MM.1S (cell line): ENCODE measurements at regions not wholly inside any gene's neighbourhood (a gene's known extent, or its start where the extent isn't known, plus 50 kb on each side); places are given as distances from the start of the nearest gene placed in this dataset.

Source experiments
- DNase-seq: peaks from one replicate; pipeline ENCODE4 v3.0.0-alpha.2; 2015
- H2AFZ ChIP-seq: fragments of 300-600 bp; sonication (generic); 2 replicates; pipeline ENCODE4 v1.6.0; 2016; ENCODE audit warnings: antibody characterized with exemption, low read length
- H3F3A ChIP-seq: fragments of 300-600 bp; sonication (generic); 2 replicates; pipeline ENCODE4 v1.6.1; 2016; ENCODE audit warnings: mild to moderate bottlenecking, antibody characterized with exemption, low read length, moderate library complexity, mixed read lengths; ENCODE audit not compliant: insufficient read depth
- H3K27ac ChIP-seq: fragments of 300-600 bp; sonication (generic); 2 replicates; pipeline ENCODE4 v1.5.1; 2016; ENCODE audit warnings: mild to moderate bottlenecking, low read length
- H3K27me3 ChIP-seq: fragments of 300-600 bp; sonication (generic); replicated peaks from 2 replicates; pipeline ENCODE4 v1.6.0; 2016; ENCODE audit warnings: low read length; ENCODE audit not compliant: insufficient read depth
- H3K36me3 ChIP-seq: fragments of 300-600 bp; sonication (generic); replicated peaks from 2 replicates; pipeline ENCODE4 v1.6.1; 2016; ENCODE audit warnings: mild to moderate bottlenecking, low read length, mixed read lengths; ENCODE audit not compliant: insufficient read depth
- H3K4me1 ChIP-seq: fragments of 300-600 bp; sonication (generic); 2 replicates; pipeline ENCODE4 v1.6.1; 2016; ENCODE audit warnings: low read length, mixed read lengths
- H3K4me2 ChIP-seq: fragments of 300-600 bp; sonication (generic); 2 replicates; pipeline ENCODE4 v1.6.0; 2016; ENCODE audit warnings: low read depth, low read length
- H3K4me3 ChIP-seq: fragments of 300-600 bp; sonication (generic); 2 replicates; pipeline ENCODE4 v1.5.1; 2016; ENCODE audit warnings: low read length, mixed read lengths
- H3K79me2 ChIP-seq: fragments of 300-600 bp; sonication (generic); 2 replicates; pipeline ENCODE4 v1.6.1; 2016; ENCODE audit warnings: mixed run types, low read length, mixed read lengths
- H3K9ac ChIP-seq: fragments of 300-600 bp; sonication (generic); 2 replicates; pipeline ENCODE4 v1.6.1; 2016; ENCODE audit warnings: low read length, mixed read lengths
- H3K9me2 ChIP-seq: fragments of 300-600 bp; sonication (generic); replicated peaks from 2 replicates; pipeline ENCODE4 v1.6.1; 2016; ENCODE audit warnings: mild to moderate bottlenecking, low read length, mixed read lengths; ENCODE audit not compliant: insufficient read depth
- H3K9me3 ChIP-seq: fragments of 300-600 bp; sonication (generic); replicated peaks from 2 replicates; pipeline ENCODE4 v1.6.1; 2016; ENCODE audit warnings: mild to moderate bottlenecking, low read length, mixed read lengths; ENCODE audit not compliant: insufficient read depth
- H4K20me1 ChIP-seq: fragments of 300-600 bp; sonication (generic); 2 replicates; pipeline ENCODE4 v1.6.1; 2016; ENCODE audit warnings: mild to moderate bottlenecking, low read length, moderate library complexity, mixed read lengths; ENCODE audit not compliant: insufficient read depth
- EZH2 ChIP-seq: fragments of 300-600 bp; sonication (generic); optimal IDR thresholded peaks from 2 replicates; pipeline ENCODE3; 2017; ENCODE audit warnings: low read depth, mild to moderate bottlenecking, antibody characterized with exemption, low read length, mixed read lengths
- EZH2phosphoT487 ChIP-seq: fragments of 300-600 bp; sonication (generic); IDR thresholded peaks from 2 replicates; pipeline ENCODE4 v1.6.1; 2018; ENCODE audit warnings: antibody characterized with exemption, low read length
- TF ChIP-seq, protein P1 (sequence below): fragments of 300-600 bp; sonication (generic); IDR thresholded peaks from 2 replicates; pipeline ENCODE4 v1.5.1; 2016; ENCODE audit warnings: antibody characterized with exemption, low read length, mixed read lengths

DNA sequence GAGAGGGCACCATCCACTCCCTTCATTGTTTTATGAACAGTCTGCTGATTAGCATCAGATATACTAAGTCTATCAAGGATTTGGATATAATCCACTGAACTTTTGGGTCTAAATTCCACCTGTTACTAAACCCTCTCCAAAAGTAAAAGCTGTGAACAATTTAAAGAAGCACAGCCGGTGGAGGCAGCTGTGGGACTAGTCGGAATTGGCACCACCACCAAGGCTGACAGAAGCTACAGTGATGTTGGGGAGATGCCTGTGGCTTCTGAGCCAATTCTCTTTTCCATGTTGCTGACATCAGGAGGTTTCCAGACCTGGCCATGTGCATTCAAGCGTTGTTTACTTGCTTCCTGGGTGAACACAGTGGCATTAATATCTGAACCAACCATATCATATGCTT lies 679.0 kb upstream of the CA10 start:
- H3K9me2 ChIP-seq = no peaks in the 10 kb centered on the region
- H3K27ac ChIP-seq = no peak overlapping the region
- H2AFZ ChIP-seq = no peak overlapping the region
- no peaks in the 10 kb centered on the region for H3K36me3 ChIP-seq
- TF ChIP-seq EZH2 = no peak
- TF ChIP-seq EZH2phosphoT487 = no peak
- TF ChIP-seq, protein P1, sequence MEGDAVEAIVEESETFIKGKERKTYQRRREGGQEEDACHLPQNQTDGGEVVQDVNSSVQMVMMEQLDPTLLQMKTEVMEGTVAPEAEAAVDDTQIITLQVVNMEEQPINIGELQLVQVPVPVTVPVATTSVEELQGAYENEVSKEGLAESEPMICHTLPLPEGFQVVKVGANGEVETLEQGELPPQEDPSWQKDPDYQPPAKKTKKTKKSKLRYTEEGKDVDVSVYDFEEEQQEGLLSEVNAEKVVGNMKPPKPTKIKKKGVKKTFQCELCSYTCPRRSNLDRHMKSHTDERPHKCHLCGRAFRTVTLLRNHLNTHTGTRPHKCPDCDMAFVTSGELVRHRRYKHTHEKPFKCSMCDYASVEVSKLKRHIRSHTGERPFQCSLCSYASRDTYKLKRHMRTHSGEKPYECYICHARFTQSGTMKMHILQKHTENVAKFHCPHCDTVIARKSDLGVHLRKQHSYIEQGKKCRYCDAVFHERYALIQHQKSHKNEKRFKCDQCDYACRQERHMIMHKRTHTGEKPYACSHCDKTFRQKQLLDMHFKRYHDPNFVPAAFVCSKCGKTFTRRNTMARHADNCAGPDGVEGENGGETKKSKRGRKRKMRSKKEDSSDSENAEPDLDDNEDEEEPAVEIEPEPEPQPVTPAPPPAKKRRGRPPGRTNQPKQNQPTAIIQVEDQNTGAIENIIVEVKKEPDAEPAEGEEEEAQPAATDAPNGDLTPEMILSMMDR = no peak
- H3K9me3 ChIP-seq = no peaks in the 10 kb centered on the region
- H3K4me3 ChIP-seq = no peak overlapping the region
- no peaks in the 10 kb centered on the region for H3K4me1 ChIP-seq
- no peaks in the 10 kb centered on the region for H3K27me3 ChIP-seq
- H3K9ac ChIP-seq = no peak overlapping the region
- H4K20me1 ChIP-seq = no peaks in the 10 kb centered on the region
- no peaks in the 10 kb centered on the region for H3F3A ChIP-seq
- no peak overlapping the region for H3K4me2 ChIP-seq
- H3K79me2 ChIP-seq = no peaks in the 10 kb centered on the region
- DNase-seq = no peak

DNA sequence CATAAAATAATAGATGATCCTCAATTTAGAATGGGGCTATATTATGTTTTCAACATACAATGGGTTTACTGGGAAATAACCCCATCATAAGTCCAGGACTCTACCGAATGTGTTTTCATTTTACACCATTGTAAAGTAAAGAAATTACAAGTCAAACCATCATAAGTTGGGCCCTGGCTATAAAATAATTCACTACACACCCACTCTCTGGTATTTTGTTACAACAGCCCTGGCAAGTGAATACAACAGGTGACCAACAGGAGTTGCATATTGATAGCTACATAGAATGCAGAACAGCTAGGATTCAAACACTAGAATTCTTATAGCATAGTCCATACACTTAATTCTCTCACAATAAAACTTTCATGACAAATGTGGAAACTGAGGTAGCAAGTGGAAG lies 673.0 kb upstream of the CA10 start:
- no peaks in the 10 kb centered on the region for H4K20me1 ChIP-seq
- no peak overlapping the region for H2AFZ ChIP-seq
- H3K36me3 ChIP-seq = no peaks in the 10 kb centered on the region
- TF ChIP-seq EZH2 = no peak
- TF ChIP-seq, protein P1 = no peak
- TF ChIP-seq EZH2phosphoT487 = no peak
- H3K4me2 ChIP-seq = no peak overlapping the region
- no peaks in the 10 kb centered on the region for H3K4me1 ChIP-seq
- H3K9me3 ChIP-seq = no peaks in the 10 kb centered on the region
- DNase-seq = no peak
- H3K27ac ChIP-seq = no peak overlapping the region
- no peaks in the 10 kb centered on the region for H3F3A ChIP-seq
- no peak overlapping the region for H3K9ac ChIP-seq
- no peaks in the 10 kb centered on the region for H3K9me2 ChIP-seq
- H3K79me2 ChIP-seq = no peaks in the 10 kb centered on the region
- no peaks in the 10 kb centered on the region for H3K27me3 ChIP-seq
- no peak overlapping the region for H3K4me3 ChIP-seq

DNA sequence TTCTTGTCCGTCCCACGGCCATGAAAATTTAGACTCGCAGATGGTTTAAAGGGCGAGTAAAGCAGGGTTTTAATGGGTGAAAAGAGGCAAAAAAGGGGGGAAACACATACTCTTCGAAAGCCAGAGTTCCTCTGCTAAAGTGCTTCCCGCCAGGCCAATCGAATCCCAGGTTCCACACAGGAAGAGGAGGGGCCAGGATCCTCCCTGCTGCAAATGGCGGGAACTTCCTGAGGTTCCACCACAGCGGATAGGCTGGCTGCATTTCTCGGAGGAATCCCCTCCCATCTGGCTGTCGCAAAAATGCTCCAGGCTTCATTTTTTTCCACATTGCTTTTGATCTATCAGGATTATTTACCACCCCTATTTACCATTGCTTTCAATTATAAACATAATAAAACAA lies 670.1 kb upstream of the CA10 start:
- TF ChIP-seq, protein P1 = no peak
- TF ChIP-seq EZH2phosphoT487 (no peak), EZH2 (no peak)
- H3K4me1 ChIP-seq = no peaks in the 10 kb centered on the region
- no peak overlapping the region for H3K27ac ChIP-seq
- H4K20me1 ChIP-seq = no peaks in the 10 kb centered on the region
- no peak overlapping the region for H3K9ac ChIP-seq
- no peak for DNase-seq
- no peaks in the 10 kb centered on the region for H3K9me3 ChIP-seq
- no peaks in the 10 kb centered on the region for H3F3A ChIP-seq
- H3K36me3 ChIP-seq = no peaks in the 10 kb centered on the region
- H2AFZ ChIP-seq = no peak overlapping the region
- no peak overlapping the region for H3K4me2 ChIP-seq
- no peaks in the 10 kb centered on the region for H3K79me2 ChIP-seq
- no peaks in the 10 kb centered on the region for H3K9me2 ChIP-seq
- no peaks in the 10 kb centered on the region for H3K27me3 ChIP-seq
- H3K4me3 ChIP-seq = no peak overlapping the region
